ENCODE measurements at regions not wholly inside any gene's neighbourhood (a gene's known extent, or its start where the extent isn't known, plus 50 kb on each side); places are given as distances from the start of the nearest gene placed in this dataset.
"Not testable (repeated sequence)": the region's sequence is repeated elsewhere in the genome, so short reads cannot be mapped to it uniquely, and the experiment has no call there.

DNA sequence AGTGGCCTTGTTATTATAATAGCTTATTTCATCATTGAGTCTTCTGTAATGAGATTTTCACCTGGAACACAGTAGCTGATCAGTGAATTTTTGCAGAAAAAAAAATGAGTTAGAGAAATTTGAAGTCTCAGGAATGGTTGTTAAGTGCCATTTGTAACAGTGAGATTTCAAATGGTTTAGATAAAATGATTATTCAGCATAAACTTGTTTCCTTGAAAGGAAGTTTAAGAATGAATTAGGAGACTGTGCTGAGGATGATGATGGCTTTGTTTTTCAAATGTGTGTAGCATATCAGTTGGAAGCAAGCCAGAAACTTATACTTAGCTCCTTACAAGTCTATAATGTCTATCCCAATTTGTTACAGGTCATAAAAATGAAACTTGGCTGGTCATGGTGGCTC is 225.1 kb downstream of the LRRC3B start:
- no peak overlapping the region for H2AFZ ChIP-seq (ENCODE audit: low read length, unreplicated experiment)
- H3K4me3 ChIP-seq (ENCODE audit: low read depth, low read length): no peak overlapping the region
- no peaks in the 10 kb centered on the region for H3K36me3 ChIP-seq (ENCODE audit: insufficient read depth, low read length)

GRCh38 chr3:26894443-26894842 is 271.9 kb downstream of the LRRC3B start:
- no peak overlapping the region for H3K27ac ChIP-seq (ENCODE audit: low read depth, low read length)
- H3K27me3 ChIP-seq (ENCODE audit: insufficient read depth, low read length): no peaks in the 10 kb centered on the region
- no peaks in the 10 kb centered on the region for H3K79me2 ChIP-seq (ENCODE audit: control insufficient read depth, insufficient read depth, low read length, unreplicated experiment)
- no peaks in the 10 kb centered on the region for H3K36me3 ChIP-seq (ENCODE audit: insufficient read depth, low read length)
- no peak overlapping the region for H2AFZ ChIP-seq (ENCODE audit: low read length, unreplicated experiment)
- no peaks in the 10 kb centered on the region for H3K4me1 ChIP-seq (ENCODE audit: control insufficient read depth, insufficient read depth, low read length, unreplicated experiment)
- no peak overlapping the region for H3K4me3 ChIP-seq (ENCODE audit: low read depth, low read length)

More for the DNA sequence above, 225.1 kb downstream of the LRRC3B start:
- H3K4me1 ChIP-seq (ENCODE audit: control insufficient read depth, insufficient read depth, low read length, unreplicated experiment): no peaks in the 10 kb centered on the region
- H3K79me2 ChIP-seq (ENCODE audit: control insufficient read depth, insufficient read depth, low read length, unreplicated experiment): no peaks in the 10 kb centered on the region
- H3K27ac ChIP-seq (ENCODE audit: low read depth, low read length): no peak overlapping the region
- H3K27me3 ChIP-seq (ENCODE audit: insufficient read depth, low read length): no peaks in the 10 kb centered on the region

- no peaks in the 10 kb centered on the region for H3K4me1 ChIP-seq (ENCODE audit: control insufficient read depth, insufficient read depth, low read length, unreplicated experiment)
- H3K4me3 ChIP-seq (ENCODE audit: low read depth, low read length): no peak overlapping the region
These were observed 292.6 kb downstream of the LRRC3B start for GRCh38 chr3:26915208-26915607.

GRCh38 chr3:26920646-26921478 is 298.3 kb downstream of the LRRC3B start:
- Histone ChIP-seq H3K4me1 (ENCODE audit: control insufficient read depth, insufficient read depth, low read length, unreplicated experiment) (no peaks in the 10 kb centered on the region), H3K27ac (ENCODE audit: low read depth, low read length) (no peak overlapping the region), H3K79me2 (ENCODE audit: control insufficient read depth, insufficient read depth, low read length, unreplicated experiment) (no peaks in the 10 kb centered on the region), H2AFZ (ENCODE audit: low read length, unreplicated experiment) (no peak overlapping the region), H3K27me3 (ENCODE audit: insufficient read depth, low read length) (no peaks in the 10 kb centered on the region), H3K36me3 (ENCODE audit: insufficient read depth, low read length) (no peaks in the 10 kb centered on the region), H3K4me3 (ENCODE audit: low read depth, low read length) (no peak overlapping the region)

More at GRCh38 chr3:26915208-26915607, 292.6 kb downstream of the LRRC3B start:
- no peaks in the 10 kb centered on the region for H3K36me3 ChIP-seq (ENCODE audit: insufficient read depth, low read length)
- no peaks in the 10 kb centered on the region for H3K79me2 ChIP-seq (ENCODE audit: control insufficient read depth, insufficient read depth, low read length, unreplicated experiment)
- H3K27me3 ChIP-seq (ENCODE audit: insufficient read depth, low read length): no peaks in the 10 kb centered on the region
- no peak overlapping the region for H3K27ac ChIP-seq (ENCODE audit: low read depth, low read length)
- no peak overlapping the region for H2AFZ ChIP-seq (ENCODE audit: low read length, unreplicated experiment)

GRCh38 chr3:26931896-26932295 is 309.3 kb downstream of the LRRC3B start:
- H3K27me3 ChIP-seq (ENCODE audit: insufficient read depth, low read length): no peaks in the 10 kb centered on the region
- no peaks in the 10 kb centered on the region for H3K79me2 ChIP-seq (ENCODE audit: control insufficient read depth, insufficient read depth, low read length, unreplicated experiment)
- no peak overlapping the region for H3K27ac ChIP-seq (ENCODE audit: low read depth, low read length)
- H3K4me3 ChIP-seq (ENCODE audit: low read depth, low read length): no peak overlapping the region
- no peak overlapping the region for H2AFZ ChIP-seq (ENCODE audit: low read length, unreplicated experiment)
- H3K36me3 ChIP-seq (ENCODE audit: insufficient read depth, low read length): no peaks in the 10 kb centered on the region
- no peaks in the 10 kb centered on the region for H3K4me1 ChIP-seq (ENCODE audit: control insufficient read depth, insufficient read depth, low read length, unreplicated experiment)

DNA sequence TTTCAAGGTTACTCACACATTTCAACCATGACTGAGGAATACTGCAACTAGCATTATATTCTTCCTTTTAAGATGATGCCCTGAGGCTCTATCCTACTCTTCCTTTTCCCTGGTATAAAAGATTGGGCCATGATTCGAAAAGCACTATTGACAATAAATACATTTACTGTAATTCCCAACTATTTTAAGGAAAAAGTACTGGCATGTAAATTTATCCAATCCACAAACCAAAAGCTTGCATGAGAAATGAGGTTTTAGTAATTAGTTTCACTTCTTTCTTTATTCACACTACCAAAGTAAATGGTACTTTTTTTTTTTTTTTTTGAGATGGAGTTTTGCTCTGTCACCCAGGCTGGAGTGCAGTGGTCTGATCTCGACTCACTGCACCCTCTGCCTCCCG is 310.2 kb downstream of the LRRC3B start:
- Histone ChIP-seq H3K4me1 (ENCODE audit: control insufficient read depth, insufficient read depth, low read length, unreplicated experiment) (no peaks in the 10 kb centered on the region), H3K4me3 (ENCODE audit: low read depth, low read length) (no peak overlapping the region), H3K27ac (ENCODE audit: low read depth, low read length) (no peak overlapping the region), H3K79me2 (ENCODE audit: control insufficient read depth, insufficient read depth, low read length, unreplicated experiment) (no peaks in the 10 kb centered on the region), H3K36me3 (ENCODE audit: insufficient read depth, low read length) (no peaks in the 10 kb centered on the region), H2AFZ (ENCODE audit: low read length, unreplicated experiment) (no peak overlapping the region), H3K27me3 (ENCODE audit: insufficient read depth, low read length) (no peaks in the 10 kb centered on the region)

- not testable (repeated sequence) for H3K27me3 ChIP-seq (ENCODE audit: insufficient read depth, low read length); H3K4me3 ChIP-seq (ENCODE audit: low read depth, low read length); H3K36me3 ChIP-seq (ENCODE audit: insufficient read depth, low read length); H3K79me2 ChIP-seq (ENCODE audit: control insufficient read depth, insufficient read depth, low read length, unreplicated experiment); H3K27ac ChIP-seq (ENCODE audit: low read depth, low read length); H3K4me1 ChIP-seq (ENCODE audit: control insufficient read depth, insufficient read depth, low read length, unreplicated experiment); H2AFZ ChIP-seq (ENCODE audit: low read length, unreplicated experiment)
These were observed 322.9 kb downstream of the LRRC3B start for GRCh38 chr3:26945480-26945879.

- no peak overlapping the region for H3K27ac ChIP-seq (ENCODE audit: low read depth, low read length)
- no peak overlapping the region for H3K4me3 ChIP-seq (ENCODE audit: low read depth, low read length)
These were observed 337.8 kb downstream of the LRRC3B start for GRCh38 chr3:26960382-26960781.

DNA sequence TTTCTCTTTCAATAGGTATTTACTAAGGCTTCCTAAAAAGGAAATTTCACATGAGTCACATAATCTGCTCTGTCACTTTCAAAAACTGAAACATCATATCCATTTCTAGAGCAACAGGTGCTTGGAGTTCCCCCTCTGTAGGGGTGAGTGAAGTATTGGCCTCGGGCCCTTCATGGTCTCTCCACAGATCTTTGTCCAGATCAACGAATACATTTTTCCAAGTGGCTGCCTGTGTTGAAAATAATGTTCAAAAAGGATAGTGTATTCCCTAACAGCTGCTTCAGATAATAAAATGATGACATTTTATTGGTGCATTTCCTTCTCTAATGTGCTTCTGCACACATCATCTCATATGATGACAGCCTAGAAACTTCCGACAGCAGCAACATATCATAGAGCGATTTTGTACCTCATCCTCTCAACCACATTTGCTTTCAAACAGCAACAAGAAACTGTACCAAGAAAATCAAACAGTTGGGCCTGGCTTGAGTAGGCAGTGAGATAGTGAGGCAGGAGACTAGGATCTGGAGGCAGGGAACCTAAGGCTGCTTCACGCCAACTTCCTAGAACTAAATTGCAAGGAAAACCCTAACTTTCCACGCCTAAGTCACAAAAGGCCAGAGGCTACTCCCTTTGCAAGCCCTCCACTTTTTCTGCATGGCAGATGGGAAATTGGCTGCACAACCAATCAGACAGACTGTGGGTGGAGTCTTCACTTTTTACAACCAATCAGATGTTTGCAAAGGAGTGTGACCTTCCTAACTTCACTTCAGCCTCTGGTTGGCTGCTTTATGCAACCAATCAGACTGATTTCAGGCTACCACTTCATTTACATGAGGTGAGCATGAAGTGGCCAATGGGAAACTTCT is 340.2 kb downstream of the LRRC3B start:
- Histone ChIP-seq H3K36me3 (ENCODE audit: insufficient read depth, low read length) (no peaks in the 10 kb centered on the region), H3K27me3 (ENCODE audit: insufficient read depth, low read length) (no peaks in the 10 kb centered on the region), H2AFZ (ENCODE audit: low read length, unreplicated experiment) (no peak overlapping the region), H3K4me1 (ENCODE audit: control insufficient read depth, insufficient read depth, low read length, unreplicated experiment) (no peaks in the 10 kb centered on the region), H3K79me2 (ENCODE audit: control insufficient read depth, insufficient read depth, low read length, unreplicated experiment) (no peaks in the 10 kb centered on the region), H3K4me3 (ENCODE audit: low read depth, low read length) (no peak overlapping the region), H3K27ac (ENCODE audit: low read depth, low read length) (no peak overlapping the region)

More at GRCh38 chr3:26960382-26960781, 337.8 kb downstream of the LRRC3B start:
- Histone ChIP-seq H3K27me3 (ENCODE audit: insufficient read depth, low read length) (no peaks in the 10 kb centered on the region), H3K36me3 (ENCODE audit: insufficient read depth, low read length) (no peaks in the 10 kb centered on the region), H2AFZ (ENCODE audit: low read length, unreplicated experiment) (no peak overlapping the region), H3K79me2 (ENCODE audit: control insufficient read depth, insufficient read depth, low read length, unreplicated experiment) (no peaks in the 10 kb centered on the region), H3K4me1 (ENCODE audit: control insufficient read depth, insufficient read depth, low read length, unreplicated experiment) (no peaks in the 10 kb centered on the region)

DNA sequence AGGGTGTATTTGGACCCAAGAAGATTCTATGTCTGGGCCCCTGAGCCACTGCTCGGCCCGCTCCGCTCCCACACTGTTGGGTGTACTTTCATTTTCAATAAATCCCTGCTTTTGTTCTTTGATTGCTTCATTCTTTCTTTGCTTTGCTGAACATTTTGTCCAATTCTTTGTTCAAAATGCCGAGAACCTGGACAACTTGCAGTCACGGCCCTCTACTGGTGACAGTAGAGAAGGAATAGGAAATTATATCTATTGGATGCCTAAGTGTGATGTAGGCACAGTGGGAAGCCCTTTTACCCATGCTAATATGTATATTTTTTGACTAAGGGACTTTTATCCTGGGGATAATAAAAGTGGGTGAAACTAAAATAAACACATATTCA is 340.8 kb downstream of the LRRC3B start:
- Histone ChIP-seq H3K27me3 (ENCODE audit: insufficient read depth, low read length) (no peaks in the 10 kb centered on the region), H3K27ac (ENCODE audit: low read depth, low read length) (no peak overlapping the region), H3K79me2 (ENCODE audit: control insufficient read depth, insufficient read depth, low read length, unreplicated experiment) (no peaks in the 10 kb centered on the region), H3K36me3 (ENCODE audit: insufficient read depth, low read length) (no peaks in the 10 kb centered on the region), H3K4me1 (ENCODE audit: control insufficient read depth, insufficient read depth, low read length, unreplicated experiment) (no peaks in the 10 kb centered on the region), H3K4me3 (ENCODE audit: low read depth, low read length) (no peak overlapping the region), H2AFZ (ENCODE audit: low read length, unreplicated experiment) (no peak overlapping the region)

Measured in ACC112 (cell line).